Keratinocyte (primary cell): ENCODE measurements at regions not wholly inside any gene's neighbourhood (a gene's known extent, or its start where the extent isn't known, plus 50 kb on each side); places are given as distances from the start of the nearest gene placed in this dataset.
A peak's percentile ranks its signal among the peaks of the same experiment; 100 is the strongest.

ENCODE experiments used
- DNase-seq: peaks from one replicate; pipeline ENCODE4 v3.0.0-alpha.2; 2011; ENCODE audit warnings: low read depth, missing footprints, low spot score
- FAIRE-seq: peaks from 2 replicates; lab custom pipeline; 2011; peaks lifted over from hg19 to GRCh38; lab: Jason Lieb, UNC
- H2AFZ ChIP-seq: 2 replicates; pipeline ENCODE4 v1.6.0; 2012; ENCODE audit warnings: low read length, control low read depth, inconsistent platforms; ENCODE audit not compliant: control insufficient read depth
- H3K27ac ChIP-seq: 2 replicates; pipeline ENCODE4 v1.5.1; 2011; ENCODE audit warnings: low read length; ENCODE audit not compliant: control insufficient read depth, insufficient read depth
- H3K27me3 ChIP-seq: 3 replicates; pipeline ENCODE4 v1.6.0; 2011; ENCODE audit warnings: low read length; ENCODE audit not compliant: control insufficient read depth, insufficient read depth; ENCODE audit errors: extremely low read depth
- H3K36me3 ChIP-seq, 2 experiments: 2 replicates in 1 of 2; 3 replicates in 1 of 2; pipeline ENCODE4 v1.5.1; 2011; ENCODE audit warnings: low read length in 2 of 2, mild to moderate bottlenecking in 1 of 2; ENCODE audit not compliant: control insufficient read depth in 2 of 2, insufficient read depth in 2 of 2; ENCODE audit errors: extremely low read depth in 1 of 2
- H3K4me1 ChIP-seq: 3 replicates; pipeline ENCODE4 v1.5.1; 2011; ENCODE audit warnings: low read length; ENCODE audit not compliant: control insufficient read depth, insufficient read depth; ENCODE audit errors: extremely low read depth
- H3K4me2 ChIP-seq: 3 replicates; pipeline ENCODE4 v1.6.0; 2011; ENCODE audit warnings: low read depth, low read length; ENCODE audit not compliant: control insufficient read depth, insufficient read depth; ENCODE audit errors: extremely low read depth
- H3K4me3 ChIP-seq, 3 experiments: fragments of 200-600 bp in 1 of 3; sonication (generic) in 1 of 3; 2 replicates in 2 of 3; 3 replicates in 1 of 3; pipeline ENCODE4 v1.5.1; 2011 to 2016; ENCODE audit warnings: low read length in 3 of 3, mild to moderate bottlenecking in 3 of 3, control low read depth in 2 of 3, inconsistent platforms in 1 of 3, low read depth in 1 of 3, mixed read lengths in 1 of 3, mixed run types in 1 of 3, moderate library complexity in 1 of 3; ENCODE audit not compliant: control insufficient read depth in 2 of 3, insufficient read depth in 2 of 3; ENCODE audit errors: extremely low read depth in 1 of 3
- H3K79me2 ChIP-seq: 2 replicates; pipeline ENCODE4 v1.6.0; 2012; ENCODE audit warnings: low read length; ENCODE audit not compliant: control insufficient read depth, insufficient read depth
- H3K9ac ChIP-seq: 3 replicates; pipeline ENCODE4 v1.6.0; 2011; ENCODE audit warnings: low read length; ENCODE audit not compliant: control insufficient read depth, insufficient read depth; ENCODE audit errors: extremely low read depth
- H3K9me1 ChIP-seq: 3 replicates; pipeline ENCODE4 v1.6.0; 2011; ENCODE audit warnings: low read length; ENCODE audit not compliant: control insufficient read depth, insufficient read depth; ENCODE audit errors: extremely low read depth
- H3K9me3 ChIP-seq: 2 replicates; pipeline ENCODE4 v1.5.1; 2012; ENCODE audit warnings: low read depth, low read length; ENCODE audit not compliant: control insufficient read depth
- H4K20me1 ChIP-seq: 3 replicates; pipeline ENCODE4 v1.6.0; 2011; ENCODE audit warnings: low read length; ENCODE audit not compliant: control insufficient read depth, insufficient read depth; ENCODE audit errors: extremely low read depth
- EZH2 ChIP-seq: IDR thresholded peaks from one replicate; pipeline ENCODE4 v1.6.1; 2012; ENCODE audit warnings: inconsistent platforms, mild to moderate bottlenecking, low read length, moderate library complexity
- dilution Hi-C: fragments of 300-500 bp; cut with MboI; formaldehyde crosslinking; loops from one replicate; pipeline ENCODE4 v1.7.0; 2020; ENCODE audit warnings: low sequenced_read_pairs; ENCODE audit not compliant: extremely low pct_ligation_motif_present
- TF ChIP-seq, protein P1 (sequence below), 3 experiments: IDR thresholded peaks in 1 of 3; conservative IDR thresholded peaks in 1 of 3; optimal IDR thresholded peaks in 1 of 3; 2 replicates in 2 of 3; 3 replicates in 1 of 3; pipeline versions ENCODE3 to v1.5.1; 2011; ENCODE audit warnings: low read length in 3 of 3, mild to moderate bottlenecking in 3 of 3, moderate library complexity in 2 of 3, control low read depth in 1 of 3, inconsistent platforms in 1 of 3; ENCODE audit not compliant: insufficient read depth in 2 of 3; ENCODE audit errors: extremely low read depth in 1 of 3

DNA sequence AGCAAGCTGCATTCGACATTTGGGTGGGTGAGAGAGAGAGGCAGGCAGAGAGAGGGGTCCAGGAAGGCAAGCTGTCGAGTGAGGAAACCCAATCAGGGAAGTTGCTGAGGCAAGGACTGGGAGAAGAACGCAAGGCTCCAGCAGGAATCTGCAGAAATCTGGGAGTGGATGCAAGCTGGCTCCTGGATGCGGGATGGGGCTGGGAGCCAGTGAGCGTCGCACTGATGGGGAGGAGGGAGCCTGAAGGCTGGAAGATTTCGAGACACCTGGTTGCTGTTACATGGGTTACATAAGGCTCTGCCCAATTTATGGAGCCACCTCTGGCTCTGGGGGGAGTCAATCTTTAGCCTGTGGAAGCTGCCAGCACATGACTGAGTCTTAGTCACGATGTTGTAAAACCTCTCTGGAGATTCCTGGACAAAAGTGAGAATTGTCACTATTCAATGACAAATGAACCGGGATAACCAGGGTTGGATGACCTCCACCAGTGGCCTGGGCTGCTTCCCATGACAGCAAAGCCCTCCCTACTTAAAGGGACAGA, 51.1 kb upstream of the ADRB1 start:
- no peak overlapping the region for H2AFZ ChIP-seq
- H3K9ac ChIP-seq = no peak overlapping the region
- dilution Hi-C loops = no loop called here
- no peaks in the 10 kb centered on the region for H3K9me3 ChIP-seq
- H3K9me1 ChIP-seq = no peaks in the 10 kb centered on the region
- H3K36me3 ChIP-seq = no peaks in the 10 kb centered on the region
- H3K27ac ChIP-seq = no peak overlapping the region
- H3K4me1 ChIP-seq = no peaks in the 10 kb centered on the region
- no peaks in the 10 kb centered on the region for H3K79me2 ChIP-seq
- H3K4me3 ChIP-seq = no peak overlapping the region
- H4K20me1 ChIP-seq = no peaks in the 10 kb centered on the region
- no peak overlapping the region for H3K4me2 ChIP-seq
- TF ChIP-seq, protein P1, sequence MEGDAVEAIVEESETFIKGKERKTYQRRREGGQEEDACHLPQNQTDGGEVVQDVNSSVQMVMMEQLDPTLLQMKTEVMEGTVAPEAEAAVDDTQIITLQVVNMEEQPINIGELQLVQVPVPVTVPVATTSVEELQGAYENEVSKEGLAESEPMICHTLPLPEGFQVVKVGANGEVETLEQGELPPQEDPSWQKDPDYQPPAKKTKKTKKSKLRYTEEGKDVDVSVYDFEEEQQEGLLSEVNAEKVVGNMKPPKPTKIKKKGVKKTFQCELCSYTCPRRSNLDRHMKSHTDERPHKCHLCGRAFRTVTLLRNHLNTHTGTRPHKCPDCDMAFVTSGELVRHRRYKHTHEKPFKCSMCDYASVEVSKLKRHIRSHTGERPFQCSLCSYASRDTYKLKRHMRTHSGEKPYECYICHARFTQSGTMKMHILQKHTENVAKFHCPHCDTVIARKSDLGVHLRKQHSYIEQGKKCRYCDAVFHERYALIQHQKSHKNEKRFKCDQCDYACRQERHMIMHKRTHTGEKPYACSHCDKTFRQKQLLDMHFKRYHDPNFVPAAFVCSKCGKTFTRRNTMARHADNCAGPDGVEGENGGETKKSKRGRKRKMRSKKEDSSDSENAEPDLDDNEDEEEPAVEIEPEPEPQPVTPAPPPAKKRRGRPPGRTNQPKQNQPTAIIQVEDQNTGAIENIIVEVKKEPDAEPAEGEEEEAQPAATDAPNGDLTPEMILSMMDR (optimal IDR thresholded peaks at IDR 0.05 in 1 of 3, IDR thresholded peaks at IDR 0.05 in 1 of 3, conservative IDR thresholded peaks at IDR 0.05 in 1 of 3; ENCODE audit: extremely low read depth in 1 of 3, insufficient read depth in 2 of 3, low read length in 3 of 3) = no peak
- TF ChIP-seq EZH2 = no peak
- DNase-seq (no peak), FAIRE-seq (no peak)
- H3K27me3 ChIP-seq = peaks cover 3% of the 10 kb centered on the region

DNA sequence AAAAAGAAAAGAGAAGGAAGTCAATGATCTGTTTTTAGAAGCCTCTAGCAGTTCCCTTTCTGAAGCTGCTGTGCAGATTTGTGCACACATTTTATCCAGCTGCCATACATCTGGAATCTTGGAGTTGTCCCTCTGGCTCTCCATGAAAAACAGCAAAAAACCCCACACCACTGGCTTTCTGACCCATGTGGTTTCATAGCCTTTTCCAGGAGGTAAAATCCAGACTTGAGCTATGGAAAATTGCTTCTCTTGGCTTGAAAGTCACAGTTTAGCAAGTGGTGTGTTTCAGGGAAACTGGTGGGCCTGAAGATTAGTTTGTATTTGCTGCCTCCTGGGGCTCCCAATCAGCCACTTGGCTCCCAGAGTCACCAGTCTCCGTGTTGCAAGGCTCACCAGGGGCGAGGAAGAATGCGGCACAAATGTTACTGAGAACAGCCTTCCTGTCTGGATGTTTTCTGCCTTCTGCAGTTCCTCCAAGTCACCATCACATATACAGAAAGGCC, 50.1 kb upstream of the ADRB1 start:
- peaks cover 3% of the 10 kb centered on the region for H3K27me3 ChIP-seq
- H3K4me3 ChIP-seq = no peak overlapping the region
- H3K9ac ChIP-seq = no peak overlapping the region
- no peak overlapping the region for H3K4me2 ChIP-seq
- TF ChIP-seq, protein P1 (optimal IDR thresholded peaks at IDR 0.05 in 1 of 3, IDR thresholded peaks at IDR 0.05 in 1 of 3, conservative IDR thresholded peaks at IDR 0.05 in 1 of 3; ENCODE audit: extremely low read depth in 1 of 3, insufficient read depth in 2 of 3, low read length in 3 of 3) = no peak
- TF ChIP-seq EZH2 = no peak
- FAIRE-seq (peak; percentile 17), DNase-seq (no peak)
- H3K27ac ChIP-seq = no peak overlapping the region
- H4K20me1 ChIP-seq = no peaks in the 10 kb centered on the region
- dilution Hi-C loops = no loop called here
- no peak overlapping the region for H2AFZ ChIP-seq
- H3K9me1 ChIP-seq = no peaks in the 10 kb centered on the region
- H3K9me3 ChIP-seq = no peaks in the 10 kb centered on the region
- no peaks in the 10 kb centered on the region for H3K4me1 ChIP-seq
- H3K36me3 ChIP-seq = no peaks in the 10 kb centered on the region
- H3K79me2 ChIP-seq = no peaks in the 10 kb centered on the region
